ENCODE measurements at regions not wholly inside any gene's neighbourhood (a gene's known extent, or its start where the extent isn't known, plus 50 kb on each side); places are given as distances from the start of the nearest gene placed in this dataset.

GRCh38 chr9:89963280-89963679, 358.5 kb downstream of the GADD45G start (continued):
- TF ChIP-seq CHD7 (IDR thresholded peaks at IDR 0.05; ENCODE audit: insufficient replicate concordance, low read length) (no peak), SIX5 (IDR thresholded peaks at IDR 0.05; ENCODE audit: low read depth, low read length) (no peak), TAF7 (optimal IDR thresholded peaks at IDR 0.05; ENCODE audit: borderline replicate concordance, low read depth, low read length) (no peak), E2F6 (IDR thresholded peaks at IDR 0.05) (no peak), RNF2 (IDR thresholded peaks at IDR 0.05; ENCODE audit: borderline replicate concordance, low read depth, low read length, missing control alignments, poor library complexity, severe bottlenecking) (no peak), SP1 (IDR thresholded peaks at IDR 0.05; ENCODE audit: low read depth, low read length) (no peak), TCF12 (IDR thresholded peaks at IDR 0.05; ENCODE audit: low read depth, low read length) (no peak), YY1 (IDR thresholded peaks at IDR 0.05; ENCODE audit: low read depth, low read length) (no peak)

Measured in H1 (cell line).